Activated T-cell treated with anti-CD3 and anti-CD28 coated beads, Interleukin-2, amount 50 U/mL, for 4 hours (primary cell): ENCODE measurements at regions not wholly inside any gene's neighbourhood (a gene's known extent, or its start where the extent isn't known, plus 50 kb on each side); places are given as distances from the start of the nearest gene placed in this dataset.

Source experiments
- ATAC-seq, 2 donors: fragments of 200-7000 bp; cut with Tn5 transposase; one replicate each; pipeline ENCODE4 v1.10.0; 2021
- DNase-seq: peaks from one replicate; pipeline ENCODE4 v3.0.0-alpha.2; 2020
- H3K27me3 Mint-ChIP-seq: one replicate; pipeline ENCODE4 v1.8.0; 2021; ENCODE audit warnings: low read depth, mixed read lengths
- H3K36me3 Mint-ChIP-seq: one replicate; pipeline ENCODE4 v1.8.0; 2022; ENCODE audit warnings: mixed read lengths; ENCODE audit not compliant: insufficient read depth
- H3K4me1 Mint-ChIP-seq: one replicate; pipeline ENCODE4 v1.8.0; 2021; ENCODE audit warnings: low read depth, mixed read lengths
- H3K4me3 Mint-ChIP-seq: one replicate; pipeline ENCODE4 v1.8.0; 2021; ENCODE audit warnings: mild to moderate bottlenecking, moderate library complexity, mixed read lengths
- H3K9me3 Mint-ChIP-seq: one replicate; pipeline ENCODE4 v1.8.0; 2021; ENCODE audit warnings: mixed read lengths

DNA sequence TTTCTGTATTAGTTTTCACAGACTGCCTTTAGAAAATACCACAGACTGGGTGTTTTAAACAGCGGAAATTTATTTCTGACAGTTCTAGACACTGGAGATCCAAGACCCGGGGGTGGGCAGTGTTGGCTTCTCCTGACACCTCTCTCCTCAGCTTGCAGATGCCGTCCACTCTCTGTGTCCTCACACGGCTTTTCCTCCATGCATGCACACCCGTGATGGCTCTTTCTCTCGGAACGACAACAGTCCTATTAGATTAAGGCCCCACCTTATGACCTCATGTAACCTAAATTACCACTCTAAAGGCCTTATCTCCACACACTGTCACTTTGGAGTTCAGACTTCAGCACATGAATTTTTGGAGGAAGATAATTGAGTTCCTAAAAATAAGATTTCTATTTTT lies 142.9 kb upstream of the VWC2 start:
- H3K36me3 Mint-ChIP-seq = no peaks in the 10 kb centered on the region
- no peak for ATAC-seq
- H3K9me3 Mint-ChIP-seq = no peaks in the 10 kb centered on the region
- no peaks in the 10 kb centered on the region for H3K27me3 Mint-ChIP-seq
- no peaks in the 10 kb centered on the region for H3K4me1 Mint-ChIP-seq
- H3K4me3 Mint-ChIP-seq = no peak overlapping the region
- no peak for DNase-seq

DNA sequence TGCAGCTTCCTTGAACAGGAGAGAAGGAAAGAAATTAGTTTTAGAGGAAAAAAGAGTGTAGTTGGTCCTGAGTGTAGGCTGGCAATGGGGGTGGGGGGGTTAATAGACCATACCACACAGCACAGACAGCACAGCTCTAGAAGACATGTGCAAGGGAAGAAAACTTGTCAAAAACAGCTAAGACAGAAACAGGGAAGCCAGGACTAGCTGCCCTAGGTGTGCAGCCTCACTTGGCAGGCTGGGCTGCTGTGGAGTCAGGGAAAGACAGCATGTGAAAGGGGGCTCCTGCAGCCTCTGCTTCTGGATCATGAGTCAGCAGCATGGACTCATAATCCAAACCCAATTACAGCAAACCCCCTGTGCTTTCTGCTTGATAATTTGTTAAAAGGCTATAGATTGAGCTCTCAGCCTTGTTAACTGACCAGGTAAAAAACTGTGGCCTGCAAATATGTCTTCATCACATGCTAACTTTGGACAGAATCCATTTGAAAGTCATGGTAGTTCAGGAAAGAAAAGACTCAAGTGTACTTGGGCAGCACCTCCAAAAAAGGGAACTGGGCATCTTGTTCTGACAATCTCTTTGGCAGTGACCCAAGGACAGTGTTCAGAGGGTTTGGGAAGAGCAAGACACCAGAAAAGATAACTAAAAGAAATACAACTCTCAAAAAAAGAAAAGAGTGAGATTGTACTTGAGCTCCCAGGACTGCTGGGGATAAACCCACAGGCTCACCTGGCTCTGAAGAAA lies 142.2 kb upstream of the VWC2 start:
- no peak overlapping the region for H3K4me3 Mint-ChIP-seq
- H3K36me3 Mint-ChIP-seq = no peaks in the 10 kb centered on the region
- no peak for ATAC-seq
- H3K9me3 Mint-ChIP-seq = no peaks in the 10 kb centered on the region
- no peak for DNase-seq
- no peaks in the 10 kb centered on the region for H3K4me1 Mint-ChIP-seq
- no peaks in the 10 kb centered on the region for H3K27me3 Mint-ChIP-seq

- DNase-seq = no peak
- H3K9me3 Mint-ChIP-seq = no peaks in the 10 kb centered on the region
These were observed 141.5 kb upstream of the VWC2 start for GRCh38 chr7:49631960-49632359.

GRCh38 chr7:49635800-49636199 lies 137.6 kb upstream of the VWC2 start:
- Mint-ChIP-seq H3K9me3 (peaks cover 2% of the 10 kb centered on the region), H3K4me1 (no peaks in the 10 kb centered on the region), H3K36me3 (no peaks in the 10 kb centered on the region), H3K27me3 (no peaks in the 10 kb centered on the region), H3K4me3 (no peak overlapping the region)
- ATAC-seq = no peak
- no peak for DNase-seq

More at GRCh38 chr7:49631960-49632359, 141.5 kb upstream of the VWC2 start:
- H3K27me3 Mint-ChIP-seq = no peaks in the 10 kb centered on the region
- H3K4me3 Mint-ChIP-seq = no peak overlapping the region
- ATAC-seq = no peak
- no peaks in the 10 kb centered on the region for H3K4me1 Mint-ChIP-seq
- H3K36me3 Mint-ChIP-seq = no peaks in the 10 kb centered on the region

DNA sequence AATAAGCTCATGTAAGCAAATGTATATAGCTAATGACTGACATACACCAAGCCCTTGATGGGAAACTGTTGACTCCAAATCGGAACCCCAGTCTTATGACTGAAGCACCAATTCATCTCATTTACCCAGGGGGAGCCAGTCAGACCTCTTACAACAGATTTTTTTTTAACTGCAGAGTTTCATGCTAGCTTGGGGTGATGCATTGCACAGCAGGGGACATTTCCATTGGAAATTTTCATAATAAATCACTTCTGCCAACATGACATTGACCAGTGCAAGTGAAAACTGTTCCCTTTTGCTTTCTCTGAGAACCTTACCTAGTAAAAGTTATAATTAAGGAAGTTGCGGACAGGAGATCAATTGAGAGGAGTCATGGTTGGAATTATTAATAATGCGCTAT lies 137.0 kb upstream of the VWC2 start:
- Mint-ChIP-seq H3K9me3 (peaks cover 3% of the 10 kb centered on the region), H3K4me3 (no peak overlapping the region), H3K27me3 (no peaks in the 10 kb centered on the region), H3K36me3 (no peaks in the 10 kb centered on the region), H3K4me1 (no peaks in the 10 kb centered on the region)
- no peak for ATAC-seq
- DNase-seq = no peak

GRCh38 chr7:49638166-49638565 lies 135.3 kb upstream of the VWC2 start:
- DNase-seq (no peak), ATAC-seq (no peak)
- Mint-ChIP-seq H3K27me3 (no peaks in the 10 kb centered on the region), H3K4me3 (no peak overlapping the region), H3K9me3 (peaks cover 3% of the 10 kb centered on the region), H3K4me1 (no peaks in the 10 kb centered on the region), H3K36me3 (no peaks in the 10 kb centered on the region)

- no peak overlapping the region for H3K4me3 Mint-ChIP-seq
- DNase-seq (no peak), ATAC-seq (peak in 1 of 2 donors; percentile 10)
- peaks cover 3% of the 10 kb centered on the region for H3K9me3 Mint-ChIP-seq
- no peaks in the 10 kb centered on the region for H3K36me3 Mint-ChIP-seq
- H3K27me3 Mint-ChIP-seq = no peaks in the 10 kb centered on the region
- no peaks in the 10 kb centered on the region for H3K4me1 Mint-ChIP-seq
These were observed 134.3 kb upstream of the VWC2 start for GRCh38 chr7:49639068-49639593.

- H3K27me3 Mint-ChIP-seq = no peaks in the 10 kb centered on the region
- no peak overlapping the region for H3K4me3 Mint-ChIP-seq
- peaks cover 3% of the 10 kb centered on the region for H3K9me3 Mint-ChIP-seq
- DNase-seq (no peak), ATAC-seq (peak; percentile 59 to 61)
- H3K36me3 Mint-ChIP-seq = no peaks in the 10 kb centered on the region
- no peaks in the 10 kb centered on the region for H3K4me1 Mint-ChIP-seq
These were observed 133.6 kb upstream of the VWC2 start for GRCh38 chr7:49639808-49640207.

DNA sequence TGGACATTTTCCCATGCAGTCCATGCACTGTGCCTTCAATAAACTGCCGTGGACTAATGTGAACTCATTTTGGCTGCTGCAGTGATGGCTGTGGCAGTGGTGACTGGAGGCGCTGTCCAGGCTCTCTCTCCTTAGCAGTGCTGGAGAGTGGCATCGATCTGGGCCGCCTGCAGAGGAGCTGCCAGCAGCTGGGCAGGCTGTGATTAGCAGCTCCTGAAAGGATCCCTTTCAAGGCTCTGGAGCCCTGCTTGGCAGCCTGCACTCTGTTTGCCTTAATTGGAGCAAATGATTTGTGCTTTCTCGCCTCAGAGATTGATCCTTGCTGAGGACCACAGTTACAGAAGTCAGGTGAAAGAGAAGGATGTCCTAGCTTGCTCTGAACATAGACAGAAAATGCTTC lies 130.1 kb upstream of the VWC2 start:
- H3K9me3 Mint-ChIP-seq = peaks cover 3% of the 10 kb centered on the region
- no peak overlapping the region for H3K4me3 Mint-ChIP-seq
- H3K27me3 Mint-ChIP-seq = no peaks in the 10 kb centered on the region
- H3K36me3 Mint-ChIP-seq = no peaks in the 10 kb centered on the region
- no peak for DNase-seq
- ATAC-seq = no peak
- H3K4me1 Mint-ChIP-seq = no peaks in the 10 kb centered on the region

- H3K4me1 Mint-ChIP-seq = no peaks in the 10 kb centered on the region
- no peaks in the 10 kb centered on the region for H3K27me3 Mint-ChIP-seq
- no peak overlapping the region for H3K4me3 Mint-ChIP-seq
- peaks cover 3% of the 10 kb centered on the region for H3K9me3 Mint-ChIP-seq
- no peaks in the 10 kb centered on the region for H3K36me3 Mint-ChIP-seq
- DNase-seq (no peak), ATAC-seq (no peak)
These were observed 129.7 kb upstream of the VWC2 start for GRCh38 chr7:49643736-49644135.

GRCh38 chr7:49644396-49645166 lies 128.9 kb upstream of the VWC2 start:
- ATAC-seq (no peak), DNase-seq (no peak)
- peaks cover 3% of the 10 kb centered on the region for H3K9me3 Mint-ChIP-seq
- no peaks in the 10 kb centered on the region for H3K4me1 Mint-ChIP-seq
- no peaks in the 10 kb centered on the region for H3K27me3 Mint-ChIP-seq
- no peak overlapping the region for H3K4me3 Mint-ChIP-seq
- H3K36me3 Mint-ChIP-seq = no peaks in the 10 kb centered on the region

DNA sequence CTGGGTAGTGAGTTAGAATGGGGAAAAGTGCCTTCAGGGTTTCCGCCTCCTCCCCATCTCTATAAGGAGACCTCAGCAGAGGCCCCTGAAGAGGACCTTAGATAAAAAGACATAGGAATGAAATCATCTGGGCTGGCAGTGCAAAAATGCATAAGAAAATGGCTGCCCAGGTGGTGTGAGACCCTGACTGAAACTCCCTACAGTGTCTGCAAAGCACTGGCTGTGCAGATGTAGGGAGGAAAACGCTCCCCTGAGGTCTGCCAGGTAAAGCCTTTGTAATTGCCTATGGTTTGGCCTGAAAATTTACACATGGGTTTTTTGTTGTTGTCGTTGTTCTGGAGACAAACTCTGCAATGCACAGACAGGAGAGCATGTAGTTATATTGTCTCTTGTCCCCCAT lies 128.1 kb upstream of the VWC2 start:
- no peak for DNase-seq
- no peak for ATAC-seq
- no peaks in the 10 kb centered on the region for H3K27me3 Mint-ChIP-seq
- H3K4me1 Mint-ChIP-seq = no peaks in the 10 kb centered on the region
- H3K9me3 Mint-ChIP-seq = peaks cover 3% of the 10 kb centered on the region
- no peaks in the 10 kb centered on the region for H3K36me3 Mint-ChIP-seq
- no peak overlapping the region for H3K4me3 Mint-ChIP-seq

DNA sequence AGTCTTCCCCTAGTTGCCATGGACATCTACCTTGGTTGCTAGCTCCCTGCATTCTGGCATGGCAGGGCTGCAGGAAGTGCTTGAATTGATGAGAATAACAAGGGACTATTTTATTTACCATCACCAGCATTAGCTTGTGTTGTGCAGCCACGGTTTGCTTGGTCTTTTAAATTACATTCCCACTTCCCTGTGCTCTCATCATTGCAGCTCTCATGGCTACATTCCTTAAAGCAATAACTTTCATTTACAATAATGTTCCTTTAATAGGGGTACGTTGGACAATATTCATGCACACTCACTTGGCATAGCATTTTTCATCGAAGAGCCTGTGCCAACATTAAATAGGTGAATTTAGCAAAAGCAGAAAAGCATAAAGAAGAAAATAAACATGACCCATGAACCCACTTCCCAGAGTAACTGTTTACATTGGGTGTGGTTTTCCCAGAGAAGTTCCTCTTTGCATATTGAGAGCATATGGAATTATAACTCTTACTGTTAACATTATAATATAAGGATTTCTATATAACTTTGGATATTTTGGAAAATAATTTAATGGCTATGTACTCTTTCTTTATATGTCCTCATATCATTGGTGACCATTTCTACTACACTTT lies 113.2 kb upstream of the VWC2 start:
- ATAC-seq (no peak), DNase-seq (no peak)
- Mint-ChIP-seq H3K36me3 (no peaks in the 10 kb centered on the region), H3K4me1 (no peaks in the 10 kb centered on the region), H3K9me3 (no peaks in the 10 kb centered on the region), H3K27me3 (no peaks in the 10 kb centered on the region), H3K4me3 (no peak overlapping the region)

- Mint-ChIP-seq H3K4me3 (no peak overlapping the region), H3K4me1 (no peaks in the 10 kb centered on the region), H3K9me3 (no peaks in the 10 kb centered on the region), H3K27me3 (no peaks in the 10 kb centered on the region), H3K36me3 (no peaks in the 10 kb centered on the region)
- no peak for ATAC-seq
- no peak for DNase-seq
These were observed 112.5 kb upstream of the VWC2 start for GRCh38 chr7:49660976-49661375.
